ENCODE measurements at regions not wholly inside any gene's neighbourhood (a gene's known extent, or its start where the extent isn't known, plus 50 kb on each side); places are given as distances from the start of the nearest gene placed in this dataset.

GRCh38 chr9:4380406-4380805 is 80.5 kb upstream of the GLIS3 start:
- no peaks in the 10 kb centered on the region for H3K9me3 Mint-ChIP-seq
- POLR2A ChIA-PET = no interaction called here
- ATAC-seq (replicated peaks in 1 of 4) = no peak
- Histone ChIP-seq H3K36me3 (ENCODE audit: control insufficient read depth in 2 of 2, extremely low read depth in 1 of 2, insufficient read depth in 1 of 2, low read length in 1 of 2) (no peaks in the 10 kb centered on the region), H3K27me3 (replicated peaks in 1 of 2; ENCODE audit: control insufficient read depth in 2 of 2, extremely low read depth in 1 of 2, insufficient read depth in 2 of 2, low read length in 1 of 2) (no peaks in the 10 kb centered on the region), H3K9me3 (no peaks in the 10 kb centered on the region), H3K4me1 (ENCODE audit: control insufficient read depth in 1 of 2, extremely low read depth in 1 of 2, insufficient read depth in 2 of 2, low read length in 2 of 2) (no peaks in the 10 kb centered on the region), H3K27ac (ENCODE audit: low read length) (no peak overlapping the region), H3K4me3 (ENCODE audit: control insufficient read depth in 1 of 2, extremely low read depth in 1 of 2, low read length in 1 of 2) (no peak overlapping the region)
- H3K27ac Mint-ChIP-seq = no peak overlapping the region
- DNase-seq = no peak
- no peaks in the 10 kb centered on the region for H3K36me3 Mint-ChIP-seq
- CTCF ChIA-PET = interaction anchor here in 1 of 2 donors (0.6 kb wide), 1 partner anchor 200 kb away, joined by 4 read pairs; no protein-coding TSS in a partner anchor
- peaks cover 0 to 3% (median 0%) of the 10 kb centered on the region in 3 donors for H3K4me1 Mint-ChIP-seq
- peaks cover 3% of the 10 kb centered on the region in 2 donors for H3K27me3 Mint-ChIP-seq
- H3K4me3 Mint-ChIP-seq = no peak overlapping the region
- WGBS (ENCODE audit: insufficient coverage) = no CpG with 5 or more reads among the region's 2 CpGs

GRCh38 chr9:4375424-4376200 is 75.7 kb upstream of the GLIS3 start:
- Histone ChIP-seq H3K27me3 (replicated peaks in 1 of 2; ENCODE audit: control insufficient read depth in 2 of 2, extremely low read depth in 1 of 2, insufficient read depth in 2 of 2, low read length in 1 of 2) (no peaks in the 10 kb centered on the region), H3K9me3 (no peaks in the 10 kb centered on the region), H3K4me1 (ENCODE audit: control insufficient read depth in 1 of 2, extremely low read depth in 1 of 2, insufficient read depth in 2 of 2, low read length in 2 of 2) (no peaks in the 10 kb centered on the region), H3K36me3 (ENCODE audit: control insufficient read depth in 2 of 2, extremely low read depth in 1 of 2, insufficient read depth in 1 of 2, low read length in 1 of 2) (no peaks in the 10 kb centered on the region), H3K27ac (ENCODE audit: low read length) (no peak overlapping the region), H3K4me3 (ENCODE audit: control insufficient read depth in 1 of 2, extremely low read depth in 1 of 2, low read length in 1 of 2) (no peak overlapping the region)
- POLR2A ChIA-PET = no interaction called here
- CTCF ChIA-PET = interaction anchor here (0.5 to 1.5 kb wide), 4 partner anchors 9 to 1500 kb away, joined by 3 to 4 read pairs (median 3); no protein-coding TSS in a partner anchor
- Mint-ChIP-seq H3K4me3 (no peak overlapping the region), H3K9me3 (no peaks in the 10 kb centered on the region), H3K4me1 (no peaks in the 10 kb centered on the region), H3K36me3 (no peaks in the 10 kb centered on the region), H3K27me3 (peaks cover 7 to 26% of the 10 kb centered on the region in 2 donors), H3K27ac (no peak overlapping the region)
- peak in 1 of 35 experiments; percentile 49 for DNase-seq
- ATAC-seq (replicated peaks in 1 of 4) = peak in 1 of 4 experiments; percentile 50
- WGBS (ENCODE audit: insufficient coverage) = 60% methylated on average over 2 of the region's 7 CpGs

GRCh38 chr9:4371108-4371507 is 71.2 kb upstream of the GLIS3 start:
- H3K4me1 ChIP-seq (ENCODE audit: control insufficient read depth in 1 of 2, extremely low read depth in 1 of 2, insufficient read depth in 2 of 2, low read length in 2 of 2) = no peaks in the 10 kb centered on the region
- CTCF ChIA-PET = no interaction called here
- no peaks in the 10 kb centered on the region for H3K36me3 ChIP-seq (ENCODE audit: control insufficient read depth in 2 of 2, extremely low read depth in 1 of 2, insufficient read depth in 1 of 2, low read length in 1 of 2)
- Mint-ChIP-seq H3K4me1 (no peaks in the 10 kb centered on the region), H3K27me3 (peaks cover 10 to 25% of the 10 kb centered on the region in 2 donors), H3K27ac (no peak overlapping the region), H3K36me3 (no peaks in the 10 kb centered on the region), H3K9me3 (no peaks in the 10 kb centered on the region), H3K4me3 (no peak overlapping the region)
- POLR2A ChIA-PET = no interaction called here
- no peaks in the 10 kb centered on the region for H3K27me3 ChIP-seq (replicated peaks in 1 of 2; ENCODE audit: control insufficient read depth in 2 of 2, extremely low read depth in 1 of 2, insufficient read depth in 2 of 2, low read length in 1 of 2)
- WGBS (ENCODE audit: insufficient coverage) = 77% methylated on average over 4 of the region's 5 CpGs
- H3K4me3 ChIP-seq (ENCODE audit: control insufficient read depth in 1 of 2, extremely low read depth in 1 of 2, low read length in 1 of 2) = no peak overlapping the region
- H3K9me3 ChIP-seq = no peaks in the 10 kb centered on the region
- no peak overlapping the region for H3K27ac ChIP-seq (ENCODE audit: low read length)
- DNase-seq = no peak
- ATAC-seq (replicated peaks in 1 of 4) = no peak

GRCh38 chr9:4370501-4370900 is 70.6 kb upstream of the GLIS3 start:
- DNase-seq = no peak
- no peaks in the 10 kb centered on the region for H3K36me3 ChIP-seq (ENCODE audit: control insufficient read depth in 2 of 2, extremely low read depth in 1 of 2, insufficient read depth in 1 of 2, low read length in 1 of 2)
- H3K27me3 ChIP-seq (replicated peaks in 1 of 2; ENCODE audit: control insufficient read depth in 2 of 2, extremely low read depth in 1 of 2, insufficient read depth in 2 of 2, low read length in 1 of 2) = no peaks in the 10 kb centered on the region
- Mint-ChIP-seq H3K27ac (no peak overlapping the region), H3K27me3 (peaks cover 10 to 22% of the 10 kb centered on the region in 2 donors), H3K36me3 (no peaks in the 10 kb centered on the region), H3K4me1 (no peaks in the 10 kb centered on the region), H3K9me3 (no peaks in the 10 kb centered on the region), H3K4me3 (no peak overlapping the region)
- ChIA-PET CTCF (interaction anchor here in 1 of 2 donors (0.6 kb wide), 1 partner anchor 66 kb away, joined by 3 read pairs; no protein-coding TSS in a partner anchor), POLR2A (no interaction called here)
- no peaks in the 10 kb centered on the region for H3K4me1 ChIP-seq (ENCODE audit: control insufficient read depth in 1 of 2, extremely low read depth in 1 of 2, insufficient read depth in 2 of 2, low read length in 2 of 2)
- ATAC-seq (replicated peaks in 1 of 4) = no peak
- no CpG with 5 or more reads among the region's 3 CpGs for WGBS (ENCODE audit: insufficient coverage)
- no peak overlapping the region for H3K27ac ChIP-seq (ENCODE audit: low read length)
- no peak overlapping the region for H3K4me3 ChIP-seq (ENCODE audit: control insufficient read depth in 1 of 2, extremely low read depth in 1 of 2, low read length in 1 of 2)
- H3K9me3 ChIP-seq = no peaks in the 10 kb centered on the region

- POLR2A ChIA-PET = no interaction called here
These were observed 66.9 kb upstream of the GLIS3 start for GRCh38 chr9:4366591-4367330.

GRCh38 chr9:4365055-4365454 is 65.2 kb upstream of the GLIS3 start:
- H3K9me3 Mint-ChIP-seq = no peaks in the 10 kb centered on the region
- Histone ChIP-seq H3K36me3 (ENCODE audit: control insufficient read depth in 2 of 2, extremely low read depth in 1 of 2, insufficient read depth in 1 of 2, low read length in 1 of 2) (no peaks in the 10 kb centered on the region), H3K27me3 (replicated peaks in 1 of 2; ENCODE audit: control insufficient read depth in 2 of 2, extremely low read depth in 1 of 2, insufficient read depth in 2 of 2, low read length in 1 of 2) (peaks cover 0 to under 1% of the 10 kb centered on the region in 2 experiments), H3K4me3 (ENCODE audit: control insufficient read depth in 1 of 2, extremely low read depth in 1 of 2, low read length in 1 of 2) (no peak overlapping the region), H3K9me3 (no peaks in the 10 kb centered on the region), H3K27ac (ENCODE audit: low read length) (no peak overlapping the region), H3K4me1 (ENCODE audit: control insufficient read depth in 1 of 2, extremely low read depth in 1 of 2, insufficient read depth in 2 of 2, low read length in 2 of 2) (no peaks in the 10 kb centered on the region)
- H3K27me3 Mint-ChIP-seq = peaks cover 4 to 7% of the 10 kb centered on the region in 2 donors
- H3K4me3 Mint-ChIP-seq = no peak overlapping the region
- H3K4me1 Mint-ChIP-seq = no peaks in the 10 kb centered on the region
- POLR2A ChIA-PET = no interaction called here
- 20% methylated on average over 1 of the region's 4 CpGs for WGBS (ENCODE audit: insufficient coverage)
- CTCF ChIA-PET = interaction anchor here in 1 of 2 donors (0.6 kb wide), 1 partner anchor 249 kb away, joined by 3 read pairs; no protein-coding TSS in a partner anchor
- no peaks in the 10 kb centered on the region for H3K36me3 Mint-ChIP-seq
- DNase-seq (no peak), ATAC-seq (replicated peaks in 1 of 4) (no peak)
- H3K27ac Mint-ChIP-seq = no peak overlapping the region

More at GRCh38 chr9:4366591-4367330, 66.9 kb upstream of the GLIS3 start:
- H3K36me3 ChIP-seq (ENCODE audit: control insufficient read depth in 2 of 2, extremely low read depth in 1 of 2, insufficient read depth in 1 of 2, low read length in 1 of 2) = no peaks in the 10 kb centered on the region
- CTCF ChIA-PET = interaction anchor here (0.5 to 2.4 kb wide), 12 partner anchors 9 to 926 kb away, joined by 3 to 14 read pairs (median 3); no protein-coding TSS in a partner anchor
- ATAC-seq (replicated peaks in 1 of 4) = no peak
- 62% methylated on average over 12 of the region's 12 CpGs for WGBS (ENCODE audit: insufficient coverage)
- H3K9me3 ChIP-seq = no peaks in the 10 kb centered on the region
- Mint-ChIP-seq H3K9me3 (no peaks in the 10 kb centered on the region), H3K27me3 (peaks cover 2 to 4% of the 10 kb centered on the region in 2 donors), H3K4me1 (no peaks in the 10 kb centered on the region), H3K27ac (no peak overlapping the region), H3K36me3 (no peaks in the 10 kb centered on the region), H3K4me3 (no peak overlapping the region)
- no peaks in the 10 kb centered on the region for H3K27me3 ChIP-seq (replicated peaks in 1 of 2; ENCODE audit: control insufficient read depth in 2 of 2, extremely low read depth in 1 of 2, insufficient read depth in 2 of 2, low read length in 1 of 2)
- DNase-seq = peak in 12 of 35 experiments; percentile 4 to 57 (median 12)
- no peak overlapping the region for H3K27ac ChIP-seq (ENCODE audit: low read length)
- no peak overlapping the region for H3K4me3 ChIP-seq (ENCODE audit: control insufficient read depth in 1 of 2, extremely low read depth in 1 of 2, low read length in 1 of 2)
- H3K4me1 ChIP-seq (ENCODE audit: control insufficient read depth in 1 of 2, extremely low read depth in 1 of 2, insufficient read depth in 2 of 2, low read length in 2 of 2) = no peaks in the 10 kb centered on the region
